H1 (cell line): ENCODE measurements at regions not wholly inside any gene's neighbourhood (a gene's known extent, or its start where the extent isn't known, plus 50 kb on each side); places are given as distances from the start of the nearest gene placed in this dataset.

Experiments
- ATF2 ChIP-seq: IDR thresholded peaks from 2 replicates; pipeline ENCODE4 v1.6.1; 2012; ENCODE audit warnings: low read length, inconsistent platforms
- BACH1 ChIP-seq: IDR thresholded peaks from 2 replicates; pipeline ENCODE4 v1.6.1; 2012; ENCODE audit warnings: low read length, improper control_type of control experiment
- BCL11A ChIP-seq, 2 experiments: IDR thresholded peaks; one replicate each; pipeline ENCODE4 v1.6.1; 2011; ENCODE audit warnings: low read depth in 2 of 2, low read length in 2 of 2, mild to moderate bottlenecking in 2 of 2
- CEBPB ChIP-seq: IDR thresholded peaks from 2 replicates; pipeline ENCODE4 v1.6.1; 2012; ENCODE audit warnings: low read depth, low read length
- CHD7 ChIP-seq: fragments of 300-600 bp; sonication (generic); IDR thresholded peaks from 2 replicates; pipeline ENCODE4 v1.7.1; 2012; ENCODE audit warnings: low read length, moderate library complexity, mild to moderate bottlenecking, inconsistent platforms; ENCODE audit not compliant: insufficient replicate concordance
- CREB1 ChIP-seq: IDR thresholded peaks from 2 replicates; pipeline ENCODE4 v1.6.1; 2012; ENCODE audit warnings: inconsistent platforms
- CTCF ChIP-seq, 3 experiments: IDR thresholded peaks; 1 replicate in 2 of 3; 2 replicates in 1 of 3; pipeline versions ENCODE4 v1.5.1 to v1.6.1; 2011; ENCODE audit warnings: low read length in 3 of 3, mild to moderate bottlenecking in 3 of 3, inconsistent platforms in 2 of 3, low read depth in 1 of 3, moderate library complexity in 1 of 3; ENCODE audit not compliant: insufficient read depth in 1 of 3; ENCODE audit errors: control extremely low read depth in 1 of 3
- EZH2 ChIP-seq: fragments of 200-600 bp; sonication (generic); IDR thresholded peaks from 2 replicates; pipeline ENCODE4 v1.7.1; 2012; ENCODE audit warnings: low read depth, mild to moderate bottlenecking, moderate library complexity, low read length, inconsistent platforms; ENCODE audit not compliant: severe bottlenecking
- FOSL1 ChIP-seq: IDR thresholded peaks from 2 replicates; pipeline ENCODE4 v1.6.1; 2011; ENCODE audit warnings: mild to moderate bottlenecking, low read depth, low read length, moderate library complexity; ENCODE audit not compliant: insufficient read depth
- POLR2A ChIP-seq, 2 experiments: IDR thresholded peaks; 1 replicate in 1 of 2; 2 replicates in 1 of 2; pipeline ENCODE4 v1.6.1; 2011; ENCODE audit warnings: low read depth in 2 of 2, low read length in 2 of 2, mild to moderate bottlenecking in 2 of 2; ENCODE audit errors: control extremely low read depth in 1 of 2
- POLR2AphosphoS5 ChIP-seq: IDR thresholded peaks from 2 replicates; pipeline ENCODE4 v1.6.1; 2011; ENCODE audit warnings: low read depth, low read length
- RAD21 ChIP-seq, 2 experiments: IDR thresholded peaks in 1 of 2; conservative IDR thresholded peaks in 1 of 2; 2 replicates each; pipeline ENCODE4 v1.6.1; 2011; ENCODE audit warnings: low read depth in 2 of 2, low read length in 2 of 2, improper control_type of control experiment in 1 of 2, inconsistent platforms in 1 of 2, mild to moderate bottlenecking in 1 of 2, moderate library complexity in 1 of 2
- SRF ChIP-seq: IDR thresholded peaks from 2 replicates; pipeline ENCODE4 v1.6.1; 2011; ENCODE audit warnings: mild to moderate bottlenecking, low read depth, low read length, moderate library complexity
- TEAD4 ChIP-seq: IDR thresholded peaks from 2 replicates; pipeline ENCODE4 v1.6.1; 2012; ENCODE audit warnings: low read depth, low read length, inconsistent platforms, mixed read lengths

GRCh38 chr3:161161603-161162002 lies 56.5 kb upstream of the B3GALNT1 start:
- TF ChIP-seq CTCF (IDR thresholded peaks at IDR 0.05; ENCODE audit: control extremely low read depth in 1 of 3, insufficient read depth in 1 of 3, low read depth in 1 of 3, low read length in 3 of 3) (no peak), CEBPB (no peak), TEAD4 (no peak), FOSL1 (no peak), RAD21 (IDR thresholded peaks at IDR 0.05 in 1 of 2, conservative IDR thresholded peaks at IDR 0.05 in 1 of 2; ENCODE audit: low read depth in 2 of 2, low read length in 2 of 2) (no peak), SRF (no peak), BCL11A (IDR thresholded peaks at IDR 0.05; ENCODE audit: low read depth in 2 of 2, low read length in 2 of 2) (no peak), POLR2AphosphoS5 (no peak), CREB1 (no peak), POLR2A (IDR thresholded peaks at IDR 0.05; ENCODE audit: control extremely low read depth in 1 of 2, low read depth in 2 of 2, low read length in 2 of 2) (no peak), ATF2 (no peak), CHD7 (no peak), EZH2 (no peak), BACH1 (no peak)
